ENCODE measurements at regions not wholly inside any gene's neighbourhood (a gene's known extent, or its start where the extent isn't known, plus 50 kb on each side); places are given as distances from the start of the nearest gene placed in this dataset.

DNA sequence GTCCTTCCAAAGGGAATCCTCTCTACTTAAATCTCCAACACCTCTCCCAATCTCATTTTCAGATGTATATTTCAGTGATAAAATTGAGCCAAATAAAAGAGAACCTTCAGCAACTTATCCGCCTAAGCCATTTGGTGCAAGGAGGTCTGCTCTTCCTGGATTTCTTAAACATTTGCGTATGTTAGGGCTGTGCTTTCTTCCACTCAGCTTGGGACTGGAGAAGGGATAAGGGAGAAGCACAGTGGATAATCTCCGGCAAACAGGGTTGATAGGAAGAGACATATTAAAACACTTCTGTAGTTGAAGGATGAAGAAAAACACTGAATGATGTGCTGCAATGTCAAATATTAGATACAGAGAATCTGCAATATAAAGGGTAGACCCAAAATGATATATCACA is 796.2 kb downstream of the KCNJ3 start:
- TF ChIP-seq, protein P1, sequence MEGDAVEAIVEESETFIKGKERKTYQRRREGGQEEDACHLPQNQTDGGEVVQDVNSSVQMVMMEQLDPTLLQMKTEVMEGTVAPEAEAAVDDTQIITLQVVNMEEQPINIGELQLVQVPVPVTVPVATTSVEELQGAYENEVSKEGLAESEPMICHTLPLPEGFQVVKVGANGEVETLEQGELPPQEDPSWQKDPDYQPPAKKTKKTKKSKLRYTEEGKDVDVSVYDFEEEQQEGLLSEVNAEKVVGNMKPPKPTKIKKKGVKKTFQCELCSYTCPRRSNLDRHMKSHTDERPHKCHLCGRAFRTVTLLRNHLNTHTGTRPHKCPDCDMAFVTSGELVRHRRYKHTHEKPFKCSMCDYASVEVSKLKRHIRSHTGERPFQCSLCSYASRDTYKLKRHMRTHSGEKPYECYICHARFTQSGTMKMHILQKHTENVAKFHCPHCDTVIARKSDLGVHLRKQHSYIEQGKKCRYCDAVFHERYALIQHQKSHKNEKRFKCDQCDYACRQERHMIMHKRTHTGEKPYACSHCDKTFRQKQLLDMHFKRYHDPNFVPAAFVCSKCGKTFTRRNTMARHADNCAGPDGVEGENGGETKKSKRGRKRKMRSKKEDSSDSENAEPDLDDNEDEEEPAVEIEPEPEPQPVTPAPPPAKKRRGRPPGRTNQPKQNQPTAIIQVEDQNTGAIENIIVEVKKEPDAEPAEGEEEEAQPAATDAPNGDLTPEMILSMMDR (IDR thresholded peaks at IDR 0.05): no peak
- no peak for TF ChIP-seq EP300 (IDR thresholded peaks at IDR 0.05)
- TF ChIP-seq POLR2A (IDR thresholded peaks at IDR 0.05): no peak
- TF ChIP-seq POLR2AphosphoS5 (IDR thresholded peaks at IDR 0.05): no peak

Data from sigmoid colon (tissue), 4 donors.